GM12872 (cell line): ENCODE measurements at regions not wholly inside any gene's neighbourhood (a gene's known extent, or its start where the extent isn't known, plus 50 kb on each side); places are given as distances from the start of the nearest gene placed in this dataset.

ENCODE experiments used
- CTCF ChIP-seq: IDR thresholded peaks from 3 replicates; pipeline ENCODE4 v1.5.1; 2011; ENCODE audit warnings: low read depth, mild to moderate bottlenecking, low read length, moderate library complexity; ENCODE audit not compliant: insufficient read depth

DNA sequence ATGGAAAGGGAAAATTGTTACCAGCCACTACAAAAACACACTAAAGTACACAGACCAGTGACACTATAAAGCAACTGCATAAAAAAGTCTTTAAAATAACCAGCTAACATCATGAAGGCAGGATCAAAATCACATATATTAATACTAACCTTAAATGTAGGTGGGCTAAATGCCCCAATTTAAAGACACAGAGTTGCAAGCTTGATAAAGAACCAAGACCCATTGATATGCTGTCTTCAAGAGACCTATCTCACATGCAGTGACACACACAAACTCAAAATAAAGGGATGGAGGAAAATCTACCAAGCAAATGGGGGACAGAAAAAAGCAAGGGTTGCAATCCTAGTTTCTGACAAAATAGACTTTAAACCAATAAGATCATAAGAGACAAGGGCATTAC is 246.3 kb downstream of the SEC16B start:
- no peak for TF ChIP-seq CTCF

DNA sequence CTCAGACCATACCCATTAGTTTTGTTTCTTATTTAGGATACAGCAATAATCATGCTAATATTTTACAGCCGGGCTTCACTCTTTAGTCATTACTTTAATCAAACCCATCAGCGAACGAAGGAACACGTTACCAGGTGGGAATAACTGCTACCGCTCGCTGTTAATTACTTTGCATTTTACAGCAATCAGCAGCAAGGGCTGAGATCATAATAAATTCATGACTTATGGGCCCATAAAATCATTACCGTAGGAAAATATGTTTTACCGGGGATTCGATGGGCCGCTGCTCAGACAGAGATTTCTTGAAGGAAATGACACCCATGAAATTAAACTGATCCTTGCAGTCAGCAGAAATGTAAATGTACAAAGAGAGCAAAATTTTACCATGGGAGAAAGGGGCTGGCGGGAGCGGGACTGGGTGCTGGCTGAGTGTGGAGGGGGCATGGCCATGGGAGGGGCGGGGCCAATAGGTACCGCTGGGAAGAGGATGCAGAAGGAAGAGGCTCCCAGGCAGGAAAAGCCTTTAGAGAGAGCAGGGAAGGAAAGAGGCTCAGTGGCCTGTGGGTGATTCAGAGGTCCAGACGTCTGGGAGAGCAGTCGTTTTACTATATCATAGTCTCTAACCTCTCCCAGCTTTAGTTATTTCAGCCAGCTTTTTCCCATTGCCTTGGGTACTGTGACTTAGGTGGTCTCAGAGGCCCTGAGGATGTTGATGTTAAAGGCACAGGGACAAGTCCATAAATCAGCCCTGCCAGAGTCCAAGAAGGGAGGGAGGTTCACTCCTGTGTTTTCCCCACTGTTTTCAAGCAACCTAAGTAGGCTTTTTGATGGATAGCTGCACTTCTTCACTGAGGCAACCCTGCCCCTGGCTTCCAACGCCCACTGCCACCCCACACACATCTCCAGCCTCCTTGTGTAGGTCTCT is 258.9 kb downstream of the SEC16B start:
- no peak for TF ChIP-seq CTCF

DNA sequence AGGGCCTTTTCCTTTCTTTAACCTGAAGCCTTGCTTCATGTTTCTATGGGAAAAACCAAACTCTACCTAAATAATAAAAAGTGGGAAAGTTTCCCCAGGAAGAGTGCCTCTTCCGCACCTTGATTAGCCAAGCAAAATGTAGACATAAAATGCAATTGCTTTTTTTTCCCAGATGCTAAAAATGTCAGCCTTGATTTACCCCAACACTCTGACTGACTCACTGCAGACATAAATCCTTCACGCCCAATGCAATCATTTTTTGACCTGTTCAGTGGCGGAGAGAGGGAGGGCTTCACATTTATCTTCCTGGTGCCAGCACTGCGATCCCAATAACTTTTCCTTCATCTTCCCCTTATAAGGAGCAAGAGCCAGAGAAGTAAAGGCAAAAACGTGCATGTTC is 261.5 kb downstream of the SEC16B start:
- no peak for TF ChIP-seq CTCF

DNA sequence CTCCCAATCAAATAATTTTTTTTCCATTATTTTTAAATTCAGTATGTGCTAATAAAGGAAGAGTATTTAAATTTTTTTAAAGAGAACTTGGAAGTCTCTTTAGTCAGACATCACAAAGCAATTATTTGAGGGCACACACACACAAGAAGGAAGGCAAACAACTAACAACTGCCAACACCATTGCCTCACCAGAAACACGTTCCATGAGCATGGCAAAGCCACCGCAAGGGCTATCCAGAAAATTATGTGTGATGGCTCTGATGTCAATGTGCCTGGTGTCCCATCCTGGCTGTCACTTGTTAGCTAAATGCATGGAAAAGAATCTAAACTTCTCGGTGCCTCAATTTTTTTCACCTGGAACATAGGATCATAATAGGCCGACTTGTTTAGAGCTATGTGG is 262.9 kb downstream of the SEC16B start:
- no peak for TF ChIP-seq CTCF

DNA sequence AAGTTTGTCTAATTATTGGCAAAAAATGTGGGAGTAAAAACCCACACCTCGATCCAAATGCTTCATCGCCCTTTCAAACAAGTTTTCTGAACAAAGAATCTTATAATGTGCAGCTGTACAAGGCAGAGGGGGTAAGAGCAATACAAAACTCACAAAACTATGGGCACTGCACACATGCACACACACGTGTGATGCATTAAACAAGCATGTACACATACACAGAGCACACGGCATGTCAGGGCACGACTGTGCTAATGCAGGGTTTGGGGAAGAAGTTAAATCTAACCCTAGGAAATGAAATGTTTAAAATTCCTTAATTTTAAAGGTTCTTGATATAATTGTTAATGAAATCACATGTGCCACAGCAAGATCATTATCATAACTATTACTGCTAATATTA is 264.0 kb downstream of the SEC16B start:
- no peak for TF ChIP-seq CTCF

- no peak for TF ChIP-seq CTCF
Measured at GRCh38 chr1:177703888-177704446, 265.9 kb downstream of the SEC16B start.

- no peak for TF ChIP-seq CTCF
Measured at GRCh38 chr1:177701654-177702353, 268.1 kb downstream of the SEC16B start.
